A549 (cell line): ENCODE measurements at regions not wholly inside any gene's neighbourhood (a gene's known extent, or its start where the extent isn't known, plus 50 kb on each side); places are given as distances from the start of the nearest gene placed in this dataset.

ENCODE experiments used
- ATAC-seq, 2 experiments: fragments of 200-7000 bp in 1 of 2; fragments of >200 bp in 1 of 2; cut with Nextera tagmentation in 1 of 2; cut with Tn5 transposase in 1 of 2; 3 replicates each; pipeline versions ENCODE4 v1.8.0 to v1.9.1; 2018 to 2020; ENCODE audit warnings: mild to moderate bottlenecking in 1 of 2, moderate library complexity in 1 of 2
- CTCF ChIA-PET: fragments of 300-600 bp; sonication (Branson Sonifier 250); formaldehyde crosslinking; extraction: SDS; loops from one replicate; lab custom pipeline; 2021; ENCODE audit warnings: antibody characterized with exemption, inconsistent platforms; lab: Yijun Ruan, JAX
- POLR2A ChIA-PET: fragments of 350-600 bp; formaldehyde crosslinking; extraction: SDS; loops from one replicate; lab custom pipeline; 2021; ENCODE audit warnings: antibody characterized with exemption, inconsistent platforms; lab: Yijun Ruan, JAX
- DNase-seq, 2 experiments: peaks; one replicate each; pipeline versions ENCODE4 v3.0.0 to v3.0.0-alpha.2; 2011 to 2016; ENCODE audit warnings: low read depth in 1 of 2, low spot score in 1 of 2
- FAIRE-seq: peaks from 2 replicates; lab custom pipeline; 2011; peaks lifted over from hg19 to GRCh38; lab: Jason Lieb, UNC
- H3K27ac ChIP-seq, 2 experiments: fragments of >200 bp; sonication (Bioruptor Twin); formaldehyde crosslinking; 3 replicates each; pipeline ENCODE4 v1.5.1; 2016 to 2017
- H3K4me1 ChIP-seq: fragments of >200 bp; sonication (Bioruptor Twin); formaldehyde crosslinking; 3 replicates; pipeline ENCODE4 v1.6.1; 2016
- H3K4me2 ChIP-seq: fragments of >200 bp; sonication (Bioruptor Twin); formaldehyde crosslinking; 3 replicates; pipeline ENCODE4 v1.6.1; 2016
- H3K4me3 ChIP-seq: fragments of >200 bp; sonication (Bioruptor Twin); formaldehyde crosslinking; 3 replicates; pipeline ENCODE4 v1.5.1; 2016
- H3K9me3 ChIP-seq: fragments of >200 bp; sonication (Bioruptor Twin); formaldehyde crosslinking; 3 replicates; pipeline ENCODE4 v1.6.1; 2016
- CBX2 ChIP-seq: fragments of 200-600 bp; sonication (generic); IDR thresholded peaks from 2 replicates; pipeline ENCODE4 v1.6.1; 2016; ENCODE audit warnings: low read depth, mild to moderate bottlenecking, borderline replicate concordance
- CHD4 ChIP-seq: fragments of 200-600 bp; sonication (generic); IDR thresholded peaks from 2 replicates; pipeline ENCODE4 v1.6.1; 2016; ENCODE audit warnings: antibody characterized with exemption, mild to moderate bottlenecking, borderline replicate concordance
- EHMT2 ChIP-seq: fragments of 200-600 bp; sonication (generic); IDR thresholded peaks from 2 replicates; pipeline ENCODE4 v1.6.1; 2016; ENCODE audit warnings: antibody characterized with exemption, low read depth, mild to moderate bottlenecking, moderate library complexity
- FOSB ChIP-seq: fragments of 250-450 bp; sonication (Bioruptor Pico); IDR thresholded peaks from 2 replicates; pipeline ENCODE4 v1.5.0; 2020; ENCODE audit warnings: mild to moderate bottlenecking, moderate library complexity
- FOSL2 ChIP-seq, 2 experiments: fragments of 450-650 bp in 1 of 2; fragments of >200 bp in 1 of 2; sonication (Bioruptor Twin) in 1 of 2; formaldehyde crosslinking; IDR thresholded peaks; 2 replicates each; pipeline versions ENCODE4 v1.5.0 to v1.6.1; 2016 to 2020; ENCODE audit warnings: mild to moderate bottlenecking in 1 of 2, moderate library complexity in 1 of 2
- FOXS1 ChIP-seq: fragments of 250-450 bp; sonication (Bioruptor Pico); IDR thresholded peaks from 2 replicates; pipeline ENCODE4 v1.5.0; 2020; ENCODE audit warnings: mild to moderate bottlenecking, moderate library complexity
- HOXB13 ChIP-seq: fragments of 250-450 bp; sonication (Bioruptor Pico); IDR thresholded peaks from 2 replicates; pipeline ENCODE4 v1.5.0; 2020; ENCODE audit warnings: low read depth, mild to moderate bottlenecking, moderate library complexity
- HOXB5 ChIP-seq: fragments of 250-450 bp; sonication (Bioruptor Pico); IDR thresholded peaks from 2 replicates; pipeline ENCODE4 v1.5.0; 2020; ENCODE audit warnings: mild to moderate bottlenecking, moderate library complexity
- JUN ChIP-seq, 2 experiments: fragments of >200 bp; sonication (Bioruptor Twin); formaldehyde crosslinking; IDR thresholded peaks; 2 replicates in 1 of 2; 3 replicates in 1 of 2; pipeline ENCODE4 v1.6.1; 2016 to 2017
- KDM1A ChIP-seq: fragments of 200-600 bp; sonication (generic); IDR thresholded peaks from 2 replicates; pipeline ENCODE4 v1.6.1; 2016; ENCODE audit warnings: low read depth, mild to moderate bottlenecking
- KDM5A ChIP-seq: fragments of 200-600 bp; sonication (generic); IDR thresholded peaks from 2 replicates; pipeline ENCODE4 v1.6.1; 2016; ENCODE audit warnings: antibody characterized with exemption, mild to moderate bottlenecking
- MYC ChIP-seq: IDR thresholded peaks from 2 replicates; pipeline ENCODE4 v1.6.1; 2012; ENCODE audit warnings: mild to moderate bottlenecking, inconsistent platforms, low read length, improper control_type of control experiment, borderline replicate concordance
- NFE2L2 ChIP-seq: fragments of 150-350 bp; conservative IDR thresholded peaks from 2 replicates; pipeline ENCODE4 v1.6.1; 2014; ENCODE audit warnings: low read length
- NPAS2 ChIP-seq: fragments of 250-450 bp; sonication (Bioruptor Pico); IDR thresholded peaks from 2 replicates; pipeline ENCODE4 v1.8.0; 2022; ENCODE audit warnings: mild to moderate bottlenecking, moderate library complexity, borderline replicate concordance
- NR3C1 ChIP-seq: fragments of >200 bp; sonication (Bioruptor Twin); formaldehyde crosslinking; IDR thresholded peaks from 3 replicates; pipeline ENCODE4 v1.6.1; 2017
- POLR2AphosphoS2 ChIP-seq: conservative IDR thresholded peaks from 2 replicates; pipeline ENCODE4 v1.6.1; 2012; ENCODE audit warnings: low read length, improper control_type of control experiment, inconsistent platforms
- RAD21 ChIP-seq, 2 experiments: fragments of >200 bp in 1 of 2; sonication (Bioruptor Twin) in 1 of 2; formaldehyde crosslinking in 1 of 2; IDR thresholded peaks in 1 of 2; conservative IDR thresholded peaks in 1 of 2; 2 replicates in 1 of 2; 3 replicates in 1 of 2; pipeline ENCODE4 v1.6.1; 2012 to 2018; ENCODE audit warnings: inconsistent platforms in 1 of 2
- RCOR1 ChIP-seq: fragments of 150-350 bp; IDR thresholded peaks from 2 replicates; pipeline ENCODE4 v1.6.1; 2014; ENCODE audit warnings: antibody characterized with exemption, low read length, low read depth
- RFX5 ChIP-seq: fragments of 450-650 bp; IDR thresholded peaks from 2 replicates; pipeline ENCODE4 v1.7.1; 2014; ENCODE audit warnings: antibody characterized with exemption, mild to moderate bottlenecking, moderate library complexity
- SREBF2 ChIP-seq: fragments of 450-650 bp; IDR thresholded peaks from 2 replicates; pipeline ENCODE4 v1.6.1; 2014; ENCODE audit warnings: mild to moderate bottlenecking, moderate library complexity
- TFCP2L1 ChIP-seq: fragments of 250-450 bp; sonication (Bioruptor Pico); IDR thresholded peaks from 2 replicates; pipeline ENCODE4 v1.5.0; 2021; ENCODE audit warnings: mild to moderate bottlenecking
- TP53 ChIP-seq: fragments of 250-450 bp; sonication (Bioruptor Pico); IDR thresholded peaks from 2 replicates; pipeline ENCODE4 v1.5.0; 2021; ENCODE audit warnings: mild to moderate bottlenecking, moderate library complexity
- ZNF302 ChIP-seq: fragments of 250-450 bp; sonication (Bioruptor Pico); IDR thresholded peaks from 2 replicates; pipeline ENCODE4 v1.9.0; 2021; ENCODE audit warnings: inconsistent platforms, mild to moderate bottlenecking, moderate library complexity
- WGBS: methylation state at CpG from one replicate; pipeline ENCODE4 v1.1.6; 2017; ENCODE audit errors: missing lambda C conversion rate; 5-methylcytosine and 5-hydroxymethylcytosine counted together
- TF ChIP-seq, protein P1 (sequence below): fragments of >200 bp; sonication (Bioruptor Twin); formaldehyde crosslinking; IDR thresholded peaks from 3 replicates; pipeline ENCODE4 v1.5.1; 2016
- TF ChIP-seq, protein P2 (sequence below): IDR thresholded peaks from 2 replicates; pipeline ENCODE4 v1.6.1; 2012
- TF ChIP-seq, protein P3 (sequence below): fragments of 250-450 bp; sonication (Bioruptor Pico); IDR thresholded peaks from 2 replicates; pipeline ENCODE4 v1.5.0; 2021; ENCODE audit warnings: mild to moderate bottlenecking, moderate library complexity, borderline replicate concordance
- TF ChIP-seq, protein P4 (sequence below): fragments of 200-600 bp; sonication (generic); IDR thresholded peaks from 2 replicates; pipeline ENCODE4 v1.6.1; 2016; ENCODE audit warnings: antibody characterized with exemption, mild to moderate bottlenecking, moderate library complexity
- TF ChIP-seq, protein P5 (sequence below): fragments of 250-450 bp; sonication (Bioruptor Pico); IDR thresholded peaks from 2 replicates; pipeline ENCODE4 v1.5.0; 2020; ENCODE audit warnings: low read depth, mild to moderate bottlenecking, moderate library complexity

DNA sequence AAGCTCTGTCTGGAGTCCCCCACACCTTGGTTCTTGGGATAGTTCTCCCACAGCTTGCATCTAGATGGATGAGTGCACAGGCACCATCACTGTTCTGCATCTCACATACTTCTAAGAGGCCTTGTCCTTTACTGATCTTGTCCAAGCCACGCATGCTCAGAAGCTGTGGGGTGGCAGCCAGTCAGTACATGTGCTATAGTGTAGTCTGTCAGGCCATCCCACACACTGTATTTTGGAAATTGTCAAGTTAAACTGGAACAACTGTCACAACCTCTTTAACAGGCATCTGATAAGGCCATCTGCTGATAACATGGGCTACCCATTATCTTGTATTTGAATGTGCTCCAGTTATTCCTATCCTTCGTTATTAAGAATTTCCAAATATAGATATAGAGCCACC is 296.5 kb upstream of the AZI2 start:
- FAIRE-seq (no peak), ATAC-seq (no peak), DNase-seq (no peak)
- no peak overlapping the region for H3K27ac ChIP-seq
- no peak overlapping the region for H3K4me3 ChIP-seq
- H3K9me3 ChIP-seq = no peaks in the 10 kb centered on the region
- ChIA-PET CTCF (interaction anchor here (1.3 kb wide), 1 partner anchor 22 kb away, joined by 5 read pairs; no protein-coding TSS in a partner anchor), POLR2A (no interaction called here)
- 20% methylated on average over 2 of the region's 2 CpGs for WGBS
- no peaks in the 10 kb centered on the region for H3K4me1 ChIP-seq
- no peak overlapping the region for H3K4me2 ChIP-seq
- no peak for TF ChIP-seq RAD21 (conservative IDR thresholded peaks at IDR 0.05 in 1 of 2, IDR thresholded peaks at IDR 0.05 in 1 of 2)
- TF ChIP-seq NR3C1 = no peak
- no peak for TF ChIP-seq RCOR1
- TF ChIP-seq SREBF2 = no peak
- TF ChIP-seq JUN (IDR thresholded peaks at IDR 0.05) = no peak
- TF ChIP-seq POLR2AphosphoS2 = no peak
- no peak for TF ChIP-seq KDM5A
- TF ChIP-seq CHD4 = no peak
- no peak for TF ChIP-seq TP53
- TF ChIP-seq, protein P1, sequence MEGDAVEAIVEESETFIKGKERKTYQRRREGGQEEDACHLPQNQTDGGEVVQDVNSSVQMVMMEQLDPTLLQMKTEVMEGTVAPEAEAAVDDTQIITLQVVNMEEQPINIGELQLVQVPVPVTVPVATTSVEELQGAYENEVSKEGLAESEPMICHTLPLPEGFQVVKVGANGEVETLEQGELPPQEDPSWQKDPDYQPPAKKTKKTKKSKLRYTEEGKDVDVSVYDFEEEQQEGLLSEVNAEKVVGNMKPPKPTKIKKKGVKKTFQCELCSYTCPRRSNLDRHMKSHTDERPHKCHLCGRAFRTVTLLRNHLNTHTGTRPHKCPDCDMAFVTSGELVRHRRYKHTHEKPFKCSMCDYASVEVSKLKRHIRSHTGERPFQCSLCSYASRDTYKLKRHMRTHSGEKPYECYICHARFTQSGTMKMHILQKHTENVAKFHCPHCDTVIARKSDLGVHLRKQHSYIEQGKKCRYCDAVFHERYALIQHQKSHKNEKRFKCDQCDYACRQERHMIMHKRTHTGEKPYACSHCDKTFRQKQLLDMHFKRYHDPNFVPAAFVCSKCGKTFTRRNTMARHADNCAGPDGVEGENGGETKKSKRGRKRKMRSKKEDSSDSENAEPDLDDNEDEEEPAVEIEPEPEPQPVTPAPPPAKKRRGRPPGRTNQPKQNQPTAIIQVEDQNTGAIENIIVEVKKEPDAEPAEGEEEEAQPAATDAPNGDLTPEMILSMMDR = no peak
- TF ChIP-seq FOXS1 (CRISPR knock-in tag) = no peak
- TF ChIP-seq, protein P2, sequence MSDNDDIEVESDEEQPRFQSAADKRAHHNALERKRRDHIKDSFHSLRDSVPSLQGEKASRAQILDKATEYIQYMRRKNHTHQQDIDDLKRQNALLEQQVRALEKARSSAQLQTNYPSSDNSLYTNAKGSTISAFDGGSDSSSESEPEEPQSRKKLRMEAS = no peak
- no peak for TF ChIP-seq NPAS2
- no peak for TF ChIP-seq KDM1A
- no peak for TF ChIP-seq TFCP2L1
- no peak for TF ChIP-seq EHMT2
- TF ChIP-seq FOSB (CRISPR knock-in tag) = no peak
- TF ChIP-seq HOXB13 (CRISPR knock-in tag) = no peak
- TF ChIP-seq, protein P3, sequence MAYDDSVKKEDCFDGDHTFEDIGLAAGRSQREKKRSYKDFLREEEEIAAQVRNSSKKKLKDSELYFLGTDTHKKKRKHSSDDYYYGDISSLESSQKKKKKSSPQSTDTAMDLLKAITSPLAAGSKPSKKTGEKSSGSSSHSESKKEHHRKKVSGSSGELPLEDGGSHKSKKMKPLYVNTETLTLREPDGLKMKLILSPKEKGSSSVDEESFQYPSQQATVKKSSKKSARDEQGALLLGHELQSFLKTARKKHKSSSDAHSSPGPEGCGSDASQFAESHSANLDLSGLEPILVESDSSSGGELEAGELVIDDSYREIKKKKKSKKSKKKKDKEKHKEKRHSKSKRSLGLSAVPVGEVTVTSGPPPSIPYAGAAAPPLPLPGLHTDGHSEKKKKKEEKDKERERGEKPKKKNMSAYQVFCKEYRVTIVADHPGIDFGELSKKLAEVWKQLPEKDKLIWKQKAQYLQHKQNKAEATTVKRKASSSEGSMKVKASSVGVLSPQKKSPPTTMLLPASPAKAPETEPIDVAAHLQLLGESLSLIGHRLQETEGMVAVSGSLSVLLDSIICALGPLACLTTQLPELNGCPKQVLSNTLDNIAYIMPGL = no peak
- TF ChIP-seq, all 56 proteins: peak for 0

DNA sequence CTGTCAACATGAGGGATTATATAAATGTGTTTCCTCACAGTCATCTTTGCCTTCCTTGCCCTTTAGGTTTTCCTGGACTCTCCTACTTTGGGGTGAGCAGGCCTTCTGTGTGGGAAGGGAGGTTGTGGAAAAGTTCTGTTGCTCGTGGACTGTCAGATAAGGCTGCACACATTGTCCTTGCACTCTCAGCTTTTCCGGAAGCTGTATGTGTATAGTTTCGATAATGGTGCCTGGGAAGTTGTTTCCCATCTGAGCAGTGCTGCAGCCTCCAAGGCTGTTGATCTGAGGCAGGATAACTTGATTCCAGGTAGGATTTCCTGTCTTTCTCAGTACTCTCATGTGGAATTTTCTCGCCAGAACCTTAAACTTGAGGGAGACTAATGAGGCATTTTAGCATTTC is 297.8 kb upstream of the AZI2 start:
- TF ChIP-seq, protein P4, sequence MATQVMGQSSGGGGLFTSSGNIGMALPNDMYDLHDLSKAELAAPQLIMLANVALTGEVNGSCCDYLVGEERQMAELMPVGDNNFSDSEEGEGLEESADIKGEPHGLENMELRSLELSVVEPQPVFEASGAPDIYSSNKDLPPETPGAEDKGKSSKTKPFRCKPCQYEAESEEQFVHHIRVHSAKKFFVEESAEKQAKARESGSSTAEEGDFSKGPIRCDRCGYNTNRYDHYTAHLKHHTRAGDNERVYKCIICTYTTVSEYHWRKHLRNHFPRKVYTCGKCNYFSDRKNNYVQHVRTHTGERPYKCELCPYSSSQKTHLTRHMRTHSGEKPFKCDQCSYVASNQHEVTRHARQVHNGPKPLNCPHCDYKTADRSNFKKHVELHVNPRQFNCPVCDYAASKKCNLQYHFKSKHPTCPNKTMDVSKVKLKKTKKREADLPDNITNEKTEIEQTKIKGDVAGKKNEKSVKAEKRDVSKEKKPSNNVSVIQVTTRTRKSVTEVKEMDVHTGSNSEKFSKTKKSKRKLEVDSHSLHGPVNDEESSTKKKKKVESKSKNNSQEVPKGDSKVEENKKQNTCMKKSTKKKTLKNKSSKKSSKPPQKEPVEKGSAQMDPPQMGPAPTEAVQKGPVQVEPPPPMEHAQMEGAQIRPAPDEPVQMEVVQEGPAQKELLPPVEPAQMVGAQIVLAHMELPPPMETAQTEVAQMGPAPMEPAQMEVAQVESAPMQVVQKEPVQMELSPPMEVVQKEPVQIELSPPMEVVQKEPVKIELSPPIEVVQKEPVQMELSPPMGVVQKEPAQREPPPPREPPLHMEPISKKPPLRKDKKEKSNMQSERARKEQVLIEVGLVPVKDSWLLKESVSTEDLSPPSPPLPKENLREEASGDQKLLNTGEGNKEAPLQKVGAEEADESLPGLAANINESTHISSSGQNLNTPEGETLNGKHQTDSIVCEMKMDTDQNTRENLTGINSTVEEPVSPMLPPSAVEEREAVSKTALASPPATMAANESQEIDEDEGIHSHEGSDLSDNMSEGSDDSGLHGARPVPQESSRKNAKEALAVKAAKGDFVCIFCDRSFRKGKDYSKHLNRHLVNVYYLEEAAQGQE = no peak
- TF ChIP-seq CBX2 (no peak), MYC (no peak), TFCP2L1 (no peak), FOSL2 (IDR thresholded peaks at IDR 0.05) (no peak), FOSL2 (CRISPR knock-in tag; IDR thresholded peaks at IDR 0.05) (no peak), KDM1A (no peak), ZNF302 (CRISPR knock-in tag) (no peak), RFX5 (no peak), NFE2L2 (no peak), FOXS1 (CRISPR knock-in tag) (no peak), FOSB (CRISPR knock-in tag) (no peak), NR3C1 (no peak), HOXB5 (CRISPR knock-in tag) (no peak)
- TF ChIP-seq, protein P5, sequence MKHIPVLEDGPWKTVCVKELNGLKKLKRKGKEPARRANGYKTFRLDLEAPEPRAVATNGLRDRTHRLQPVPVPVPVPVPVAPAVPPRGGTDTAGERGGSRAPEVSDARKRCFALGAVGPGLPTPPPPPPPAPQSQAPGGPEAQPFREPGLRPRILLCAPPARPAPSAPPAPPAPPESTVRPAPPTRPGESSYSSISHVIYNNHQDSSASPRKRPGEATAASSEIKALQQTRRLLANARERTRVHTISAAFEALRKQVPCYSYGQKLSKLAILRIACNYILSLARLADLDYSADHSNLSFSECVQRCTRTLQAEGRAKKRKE (CRISPR knock-in tag) = no peak
- TF ChIP-seq, all 56 proteins: peak for 0
- ChIA-PET CTCF (no interaction called here), POLR2A (no interaction called here)
- Histone ChIP-seq H3K4me1 (no peaks in the 10 kb centered on the region), H3K9me3 (no peaks in the 10 kb centered on the region), H3K27ac (no peak overlapping the region), H3K4me2 (no peak overlapping the region), H3K4me3 (no peak overlapping the region)
- DNase-seq = no peak
- FAIRE-seq = no peak
- WGBS = 50% methylated on average over 4 of the region's 4 CpGs
- no peak for ATAC-seq
